GM18520 (cell line): ENCODE measurements at regions not wholly inside any gene's neighbourhood (a gene's known extent, or its start where the extent isn't known, plus 50 kb on each side); places are given as distances from the start of the nearest gene placed in this dataset.
"Not testable (repeated sequence)": the region's sequence is repeated elsewhere in the genome, so short reads cannot be mapped to it uniquely, and the experiment has no call there.

Experiments used
- ATAC-seq: cut with Tn5 transposase; IDR thresholded peaks from one replicate; pipeline ENCODE4 v1.9.1; 2021; ENCODE audit not compliant: unreplicated experiment

DNA sequence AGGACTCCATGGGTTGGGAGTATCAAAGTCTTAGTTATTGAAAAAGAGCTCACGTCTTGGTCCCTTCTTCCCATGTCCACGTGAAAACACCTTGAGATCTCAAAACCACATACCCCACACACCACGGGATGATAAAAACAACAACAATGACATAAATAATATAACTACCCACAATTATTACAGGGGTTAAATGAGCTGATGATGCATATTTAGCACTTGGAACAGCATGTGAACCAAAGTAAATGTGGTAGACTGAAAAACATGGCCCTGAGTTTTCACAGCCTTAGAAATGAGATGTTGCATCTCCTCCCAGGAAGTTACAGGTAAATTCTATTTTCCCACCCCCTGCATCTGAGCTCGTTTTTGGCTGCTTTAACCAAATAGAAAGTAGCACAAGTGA lies 208.9 kb downstream of the C16orf95 start:
- no peak for ATAC-seq

DNA sequence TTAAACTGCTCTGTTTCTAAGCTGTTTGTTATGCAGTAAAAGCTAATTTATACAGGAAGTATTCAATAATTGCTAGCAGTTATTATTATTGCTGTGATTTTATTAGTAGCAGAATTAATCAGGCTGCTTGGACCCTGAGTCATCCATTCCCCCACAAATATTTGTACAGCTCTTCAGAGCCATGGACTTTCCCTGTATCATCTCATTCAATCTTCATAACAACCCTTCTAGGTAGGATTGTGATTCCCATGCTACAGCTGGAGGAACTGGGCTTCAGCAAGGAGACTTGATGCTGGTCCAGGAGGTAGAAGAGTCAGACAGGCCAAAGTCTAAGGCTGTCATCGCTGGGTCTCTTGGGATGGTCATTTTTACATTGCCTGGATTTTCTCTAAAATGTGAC lies 208.3 kb downstream of the C16orf95 start:
- ATAC-seq, result no peak

DNA sequence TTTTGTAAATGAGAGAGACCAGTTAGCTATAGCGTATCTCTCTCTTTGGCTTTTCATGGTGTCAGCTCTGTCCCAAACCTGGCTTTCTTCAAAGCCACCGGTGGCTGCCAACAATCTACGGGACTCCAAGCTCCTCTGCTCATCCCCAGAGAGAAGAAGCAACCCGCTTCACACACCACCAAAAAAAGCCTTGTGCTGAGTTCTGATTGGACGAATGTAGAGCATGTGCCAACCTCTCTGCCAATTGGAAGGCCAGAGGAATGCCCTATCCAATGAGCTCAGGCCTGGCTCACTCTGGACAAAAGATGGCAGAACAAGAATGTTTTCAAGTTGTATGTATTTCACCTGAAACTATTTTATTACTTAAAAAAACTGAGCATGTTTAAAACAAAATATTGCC lies 202.4 kb downstream of the C16orf95 start:
- ATAC-seq, result no peak

DNA sequence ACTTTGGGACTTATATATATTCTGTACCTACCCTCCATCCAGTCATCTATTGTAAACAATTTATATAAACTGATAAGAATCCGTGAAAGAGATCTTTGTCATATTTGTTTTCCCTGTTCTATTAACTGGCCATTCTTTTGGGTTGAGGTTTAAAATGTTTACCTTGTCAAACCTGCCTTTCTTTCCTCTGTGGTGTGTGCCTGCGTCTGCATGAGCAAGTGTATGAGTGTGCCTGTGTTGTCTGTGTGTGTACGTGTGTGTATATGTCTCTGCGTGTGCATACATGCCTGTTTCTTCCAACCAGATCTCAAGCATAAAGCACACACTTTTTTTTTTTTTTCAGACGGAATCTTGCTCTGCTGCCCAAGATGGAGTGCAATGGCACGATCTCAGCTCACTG lies 201.5 kb downstream of the C16orf95 start:
- ATAC-seq, result no peak

DNA sequence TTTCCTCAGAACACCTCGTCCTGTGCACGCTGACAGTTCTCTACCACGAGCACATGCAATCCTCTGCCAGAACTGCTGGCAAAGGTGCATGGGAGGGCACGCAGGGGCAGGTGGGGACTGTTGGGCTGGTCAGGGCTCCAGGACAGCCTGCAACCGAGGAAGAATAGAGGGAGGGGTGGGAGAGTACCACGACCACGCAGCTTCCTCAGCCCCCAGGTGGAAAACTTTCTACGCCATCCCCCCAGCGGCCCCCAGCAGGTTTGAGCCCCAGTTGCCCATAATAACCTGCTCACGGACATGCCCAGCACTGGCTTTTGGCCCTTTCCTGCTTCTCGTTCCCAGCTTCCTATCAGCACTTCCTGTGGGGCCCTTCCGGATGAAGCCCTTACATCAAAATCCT lies 199.3 kb downstream of the C16orf95 start:
- no peak for ATAC-seq

DNA sequence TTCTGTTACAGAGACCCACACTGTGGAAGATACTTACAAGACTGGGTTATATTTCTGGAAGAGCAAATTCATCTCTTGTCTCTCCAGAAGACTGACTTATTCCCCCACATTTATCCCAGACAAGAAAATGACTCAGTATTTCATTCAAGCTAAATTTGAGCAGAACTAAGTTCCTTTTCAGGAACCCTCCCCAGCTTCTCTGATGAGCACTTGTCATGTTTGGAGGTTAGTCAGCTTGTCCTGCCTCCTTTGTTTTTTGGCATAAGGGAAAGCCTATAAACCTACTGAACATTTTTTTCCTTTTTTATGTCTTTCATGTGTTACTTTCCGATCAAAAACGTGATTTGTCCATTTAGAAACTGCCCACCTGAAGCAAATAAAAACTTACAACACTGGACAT lies 198.0 kb downstream of the C16orf95 start:
- ATAC-seq, result no peak

DNA sequence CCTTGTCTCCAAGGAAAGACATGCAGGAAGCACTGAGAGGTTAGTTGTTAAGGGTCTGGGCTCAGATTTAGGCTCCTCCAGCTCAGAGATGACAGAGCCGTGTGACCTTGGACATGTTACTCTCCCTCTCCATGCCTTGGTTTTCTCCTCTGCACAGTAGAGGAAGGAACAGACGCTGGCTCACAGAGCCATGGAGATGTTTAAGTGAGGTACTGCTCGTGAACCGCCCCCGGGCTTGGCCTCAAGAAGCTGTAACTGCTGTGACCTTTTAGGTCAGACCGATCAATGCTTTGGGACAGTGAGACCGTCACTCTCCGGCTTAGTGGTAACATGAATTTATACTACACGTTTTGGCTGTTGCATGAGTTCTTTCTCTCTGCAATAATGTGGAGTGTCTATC lies 197.4 kb downstream of the C16orf95 start:
- ATAC-seq, result no peak

DNA sequence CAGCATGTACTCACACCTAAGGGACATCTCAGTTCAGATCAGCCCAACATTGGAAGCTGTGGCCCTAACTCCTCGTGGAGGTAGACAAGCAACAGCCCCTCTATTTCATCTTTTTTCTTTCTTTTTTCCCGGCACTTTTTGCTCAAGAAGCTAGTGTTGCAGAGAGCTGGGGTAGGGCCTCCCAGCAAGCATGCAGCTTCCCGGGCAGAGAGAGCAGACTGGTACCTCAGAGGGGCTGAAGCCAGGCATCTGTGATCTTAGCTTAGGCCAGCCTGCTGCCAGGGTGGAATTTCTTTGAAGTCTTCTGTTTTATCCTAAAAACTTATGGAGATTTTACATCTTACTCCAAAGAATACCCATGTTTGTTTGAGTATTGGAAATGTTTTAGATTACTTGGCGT lies 195.4 kb downstream of the C16orf95 start:
- no peak for ATAC-seq

DNA sequence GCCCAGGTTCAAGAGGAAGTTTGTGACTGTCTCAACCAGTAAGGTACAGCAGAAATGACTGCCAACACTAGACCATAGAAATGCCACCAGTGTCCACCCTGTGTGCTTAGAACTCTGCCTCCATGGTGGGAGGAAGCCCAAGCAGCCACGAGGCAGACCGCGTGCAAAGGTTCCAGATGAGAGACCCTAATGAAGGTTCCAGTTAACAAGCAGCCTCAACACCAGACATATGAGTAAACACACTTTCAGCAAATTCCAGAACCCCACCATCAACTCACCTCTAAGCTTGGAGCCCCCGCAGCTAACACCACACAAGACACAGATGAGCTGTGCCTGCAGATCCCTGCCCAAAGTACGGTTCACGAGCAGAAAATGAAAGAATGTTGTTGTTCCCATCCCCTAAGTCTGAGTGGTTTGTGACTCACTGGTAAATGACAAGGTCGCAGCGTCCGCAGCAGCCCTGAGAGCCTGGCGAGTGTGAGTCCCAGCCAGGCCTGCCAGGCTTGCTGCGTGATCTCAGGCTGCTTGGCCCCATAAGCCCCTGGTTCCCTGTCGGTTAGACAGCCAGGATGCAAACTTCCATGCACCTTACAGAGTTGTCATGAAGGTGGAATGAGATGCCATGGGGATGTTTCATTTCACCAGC lies 193.7 kb downstream of the C16orf95 start:
- ATAC-seq, result no peak

DNA sequence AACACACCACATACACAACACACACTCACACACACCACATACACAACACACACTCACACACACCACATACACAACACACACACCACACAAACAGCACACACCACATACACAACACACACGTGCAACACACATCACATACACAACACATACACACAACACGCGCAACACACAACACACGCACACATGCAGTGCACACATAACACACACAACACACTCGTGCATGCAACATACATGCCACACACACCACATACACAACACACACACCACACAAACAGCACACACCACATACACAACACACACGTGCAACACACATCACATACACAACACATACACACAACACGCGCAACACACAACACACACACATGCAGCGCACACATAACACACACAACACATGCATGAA lies 192.8 kb downstream of the C16orf95 start:
- ATAC-seq, result not testable (repeated sequence)

DNA sequence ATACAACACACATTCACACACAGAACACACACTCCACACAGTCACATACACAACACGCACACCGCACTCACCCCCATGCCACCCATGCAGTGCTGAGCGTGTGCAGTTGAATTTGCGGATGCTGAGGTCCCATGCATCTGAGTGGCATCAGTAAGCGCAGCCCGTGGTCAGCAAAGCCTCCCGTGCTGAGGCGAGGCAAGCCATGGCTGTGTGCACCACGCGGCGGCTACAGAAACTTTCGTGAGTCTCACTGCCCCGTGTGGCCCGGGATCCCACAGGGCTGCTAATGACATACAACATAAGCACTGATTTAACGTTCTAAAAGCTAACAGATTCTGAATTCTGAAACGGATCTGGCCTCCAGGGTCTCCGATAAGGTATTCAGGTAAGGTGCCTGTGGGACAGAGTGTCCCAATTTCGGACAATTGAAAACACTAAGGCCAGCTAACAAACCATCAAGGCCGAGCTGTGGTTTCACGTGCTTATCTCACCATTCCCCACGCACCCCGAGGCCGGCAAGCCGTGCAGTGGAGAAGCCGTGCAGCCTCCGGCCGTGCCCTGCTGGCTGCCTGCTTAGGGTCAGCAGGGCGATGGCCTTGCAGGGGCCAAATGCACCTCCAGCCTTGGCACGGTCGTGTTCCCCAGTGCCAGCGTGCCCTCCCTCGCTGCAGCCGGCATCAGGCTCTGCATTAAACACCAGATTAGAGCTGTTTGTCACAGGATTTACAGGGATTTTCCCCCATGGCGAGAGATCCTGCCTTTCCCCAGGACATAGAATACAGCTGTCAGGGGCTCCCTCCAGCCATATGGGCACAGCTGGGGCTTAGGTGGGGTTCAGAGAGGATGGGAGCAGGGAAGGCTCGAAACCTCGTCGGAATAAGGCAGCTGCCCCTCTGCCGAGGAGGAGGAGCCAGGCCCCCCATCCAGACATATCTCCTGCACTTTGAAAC lies 191.7 kb downstream of the C16orf95 start:
- no peak for ATAC-seq

DNA sequence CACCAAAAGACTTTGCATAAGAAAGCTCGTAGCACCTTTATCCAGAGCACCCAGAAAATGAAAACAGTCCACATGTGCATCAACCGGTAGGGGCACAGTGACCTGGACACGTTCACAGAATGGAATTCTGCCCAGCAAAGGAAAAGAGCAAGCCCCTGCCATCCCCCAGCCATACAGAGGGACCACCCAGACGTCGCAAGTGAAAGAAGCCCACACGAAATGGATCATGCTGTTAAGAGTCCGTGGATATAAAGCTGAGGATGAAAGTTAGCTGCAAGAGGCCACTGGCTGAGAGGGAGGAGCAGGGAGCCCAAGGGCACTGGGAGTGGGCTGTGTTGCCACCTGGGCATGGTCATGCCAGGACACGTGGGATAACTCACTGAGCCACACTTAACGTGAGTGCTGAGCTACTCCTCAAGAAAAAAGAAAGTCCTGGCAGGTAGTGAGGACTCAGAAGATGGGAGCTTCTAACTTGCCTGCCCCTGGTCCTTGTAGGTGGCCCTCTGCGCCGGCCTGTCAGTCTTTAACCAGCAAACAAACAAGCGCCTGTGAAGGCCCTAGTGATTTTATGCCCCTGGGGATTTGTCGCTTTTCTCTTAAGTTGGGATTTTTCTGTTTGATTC lies 190.7 kb downstream of the C16orf95 start:
- no peak for ATAC-seq

DNA sequence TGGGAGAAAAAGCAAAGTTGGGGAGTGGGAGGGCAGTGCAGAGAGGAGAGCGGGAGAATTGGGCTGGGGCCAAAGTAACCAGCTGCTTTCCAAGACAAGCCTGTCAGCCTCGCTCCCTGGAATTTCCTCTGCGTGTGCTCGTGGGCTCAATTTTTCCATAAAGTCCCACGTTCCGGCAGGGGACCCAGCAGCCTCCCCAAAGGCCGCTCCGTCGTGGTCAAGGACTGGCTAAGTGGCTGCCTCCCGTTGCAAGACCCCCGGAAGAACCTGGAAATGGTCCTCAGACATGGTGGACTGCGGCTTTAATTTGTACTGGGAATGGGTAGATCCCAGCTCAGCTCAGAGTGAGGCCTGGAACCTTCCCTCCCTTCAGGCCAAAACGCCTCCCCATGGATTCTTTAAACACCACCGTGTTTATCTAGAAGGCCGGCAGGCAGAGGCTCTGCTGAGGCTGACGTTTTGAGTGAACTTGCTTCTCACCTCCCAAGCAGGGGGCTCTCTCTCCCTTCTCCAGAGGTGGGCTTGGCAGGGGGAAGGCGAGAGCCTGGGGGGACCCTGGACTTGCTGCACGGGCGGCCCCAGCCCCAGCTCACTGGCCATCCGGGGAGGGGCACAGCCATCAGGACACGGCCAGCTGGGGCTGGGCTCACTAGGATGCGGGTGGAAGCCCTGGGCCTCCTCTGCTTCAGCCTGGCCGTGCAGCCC lies 190.0 kb downstream of the C16orf95 start:
- ATAC-seq, result no peak

DNA sequence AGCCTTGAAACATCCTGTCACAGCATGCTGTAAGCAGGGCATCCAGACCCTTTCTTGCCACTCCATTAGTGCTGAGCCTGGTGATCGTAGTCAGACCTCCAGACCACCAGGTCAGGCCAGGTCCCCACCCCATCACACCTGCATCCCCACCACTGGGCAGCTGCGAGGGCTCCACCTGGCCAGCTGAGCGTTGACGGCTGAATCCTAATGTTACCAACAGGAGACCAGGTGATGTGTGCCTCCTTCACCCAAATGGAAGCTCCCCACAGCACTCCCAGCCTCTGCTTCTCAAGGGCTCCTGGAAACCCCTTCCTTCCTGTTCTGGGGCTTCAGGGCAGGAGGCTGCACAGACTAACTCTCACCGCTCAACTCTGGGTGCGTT lies 189.4 kb downstream of the C16orf95 start:
- ATAC-seq, result no peak

DNA sequence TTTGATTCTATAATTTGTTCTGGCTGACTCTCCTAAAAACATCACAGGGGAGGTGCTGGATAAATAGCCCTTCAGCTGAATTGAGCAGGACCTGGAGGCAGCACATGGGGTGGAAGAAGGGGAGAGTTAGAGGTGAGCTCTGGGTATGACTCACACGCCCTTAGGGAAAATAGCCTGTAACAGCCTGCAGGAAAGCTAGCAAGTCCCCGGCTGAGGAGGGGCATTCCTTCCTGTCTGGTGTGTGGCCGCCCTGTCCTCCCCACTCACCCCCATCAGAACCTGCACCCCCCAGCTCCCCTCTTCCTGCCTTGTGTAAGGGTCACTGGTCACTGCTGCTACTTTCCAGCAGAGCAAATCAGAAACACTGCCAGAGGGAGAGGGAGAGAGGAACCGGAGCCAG lies 187.4 kb downstream of the C16orf95 start:
- ATAC-seq, result no peak

DNA sequence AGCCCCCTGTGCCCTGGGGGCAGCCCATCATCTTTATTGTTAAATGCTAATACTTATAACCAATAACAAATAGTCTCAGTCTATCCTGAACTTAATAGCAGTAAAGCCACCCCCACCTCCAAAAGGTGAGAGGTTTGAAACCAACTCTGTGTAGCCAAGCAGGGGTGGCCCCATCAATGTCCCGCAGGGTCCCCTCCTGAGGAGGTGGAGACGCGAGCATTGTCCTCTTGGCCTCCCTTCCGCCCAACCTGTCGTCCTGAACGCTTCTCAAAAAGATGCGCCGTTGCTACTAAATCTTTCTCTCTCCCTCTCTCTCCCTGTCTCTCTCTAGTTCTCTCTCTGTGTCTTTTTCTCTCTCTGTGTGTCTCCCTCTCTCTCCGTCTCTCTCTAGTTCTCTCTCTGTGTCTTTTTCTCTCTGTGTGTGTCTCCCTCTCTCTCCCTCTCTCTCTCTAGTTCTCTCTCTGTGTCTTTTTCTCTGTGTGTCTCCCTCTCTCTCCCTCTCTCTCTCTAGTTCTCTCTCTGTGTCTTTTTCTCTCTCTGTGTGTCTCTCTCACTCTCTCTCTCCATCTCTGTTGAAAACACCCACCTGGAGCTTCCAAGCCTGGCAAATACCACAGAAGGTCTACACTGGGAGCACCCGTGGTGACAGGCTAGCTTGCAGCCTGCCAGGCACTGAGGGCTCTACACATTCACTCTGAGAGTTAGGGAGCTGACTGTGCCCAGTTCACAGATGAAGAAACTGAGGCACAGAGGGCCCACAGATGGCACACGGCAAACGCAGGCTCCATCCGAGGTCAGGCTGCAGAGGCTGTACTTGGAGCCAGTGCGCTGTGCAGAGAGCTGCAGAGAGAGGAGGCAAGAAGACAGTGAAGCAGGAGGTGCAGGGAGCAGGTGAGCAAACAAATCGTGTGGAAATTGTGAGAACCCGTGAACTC lies 185.9 kb downstream of the C16orf95 start:
- ATAC-seq, result no peak

DNA sequence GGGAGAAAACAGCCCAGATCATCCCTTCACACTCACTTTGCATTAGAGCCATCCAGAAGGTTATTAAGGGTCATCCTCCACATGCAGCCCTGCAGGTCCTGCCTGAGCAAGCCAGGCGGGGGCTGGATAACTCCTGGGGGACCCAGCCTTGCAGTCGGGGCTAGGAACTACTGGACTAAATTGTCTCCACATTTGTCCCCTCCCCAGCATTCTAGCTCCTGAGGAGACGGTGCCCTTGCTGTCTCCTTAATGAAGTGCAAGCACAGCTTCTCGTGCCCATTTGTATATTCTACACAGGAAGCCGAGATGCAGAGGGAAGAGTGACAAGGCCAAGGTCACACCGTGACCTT lies 185.2 kb downstream of the C16orf95 start:
- no peak for ATAC-seq

DNA sequence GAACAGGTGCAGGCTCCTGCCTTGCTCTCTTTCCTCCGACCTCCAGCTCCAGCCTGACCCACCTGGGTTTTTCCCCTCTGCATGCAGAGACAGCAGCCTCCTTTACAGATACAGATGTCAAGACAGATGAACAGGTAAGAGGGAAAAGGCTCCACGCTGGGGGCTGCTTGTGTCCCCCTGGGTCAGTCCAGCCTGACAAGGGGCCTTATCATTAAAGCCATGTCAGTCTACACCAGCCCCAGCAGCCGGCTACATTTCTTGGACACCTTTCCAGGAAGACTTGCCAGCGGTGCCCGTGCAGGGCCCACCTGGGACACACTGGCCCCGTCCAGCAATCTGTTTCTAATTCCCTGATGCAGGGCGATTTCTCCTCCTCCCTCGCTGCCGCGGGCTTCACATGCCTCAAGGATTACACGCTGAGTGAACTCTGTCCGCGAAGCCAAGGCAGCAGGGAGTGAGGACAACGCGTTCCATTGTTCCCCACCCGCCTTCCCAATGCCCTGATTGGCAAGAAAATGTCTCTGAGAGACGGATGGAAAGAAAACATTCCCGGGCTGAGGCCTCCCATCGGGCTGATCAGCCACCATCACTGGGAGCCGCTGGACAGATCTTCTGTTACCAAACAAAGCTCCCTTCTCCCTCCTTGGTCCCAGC lies 184.7 kb downstream of the C16orf95 start:
- ATAC-seq, result no peak

DNA sequence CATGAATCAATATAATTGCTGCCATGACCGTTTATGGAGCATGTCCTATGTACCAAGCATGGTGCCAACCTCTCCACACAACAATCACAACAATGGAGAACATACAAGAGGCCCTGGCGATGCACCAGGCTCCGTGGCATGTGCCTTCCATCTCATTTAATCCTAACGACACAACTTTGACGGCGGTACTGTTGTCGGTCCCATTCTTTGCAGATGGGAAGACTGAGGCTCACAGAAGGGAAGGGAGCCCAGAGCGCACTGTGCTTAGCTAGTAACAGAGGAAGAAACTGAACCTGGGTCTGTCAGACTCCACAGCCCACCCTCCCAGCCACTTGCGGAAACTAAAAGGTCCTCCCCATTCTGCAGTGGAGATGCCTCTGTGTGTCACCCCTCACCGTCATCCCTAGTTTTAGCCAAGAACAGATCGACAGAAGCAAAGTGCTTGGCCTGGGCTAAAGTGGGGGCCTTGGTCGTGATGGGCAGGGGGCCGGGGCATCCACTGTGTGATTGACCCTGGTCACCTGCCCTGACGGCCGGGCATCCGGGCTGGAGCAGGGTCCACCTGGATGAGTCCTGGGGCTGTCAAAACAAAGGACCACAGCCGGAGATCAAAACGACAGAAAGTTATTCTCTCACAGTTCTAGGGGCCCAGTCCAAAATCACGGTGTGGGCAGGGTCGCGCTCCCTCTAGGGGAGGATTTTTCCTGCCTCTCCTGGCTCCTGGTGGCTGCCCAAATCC lies 183.9 kb downstream of the C16orf95 start:
- ATAC-seq, result no peak
